Natural killer cell (primary cell): ENCODE measurements at regions not wholly inside any gene's neighbourhood (a gene's known extent, or its start where the extent isn't known, plus 50 kb on each side); places are given as distances from the start of the nearest gene placed in this dataset.

Source experiments
- ATAC-seq, 3 donors: fragments of 150-1000 bp in 2 of 3; fragments of 200-7000 bp in 1 of 3; cut with Tn5 transposase; 1 replicate in 1 of 3; 2 replicates in 2 of 3; pipeline ENCODE4 v1.10.0; 2021; ENCODE audit warnings: mild to moderate bottlenecking in 2 of 3, moderate library complexity in 2 of 3
- DNase-seq, 2 donors: peaks; one replicate each; pipeline versions ENCODE4 v3.0.0 to v3.0.0-alpha.2; 2013 to 2021; ENCODE audit warnings: mixed read lengths in 1 of 2
- H3K27ac ChIP-seq: one replicate; pipeline ENCODE4 v1.5.1; 2013; ENCODE audit warnings: mild to moderate bottlenecking, low read length
- H3K27me3 ChIP-seq: one replicate; pipeline ENCODE4 v1.6.1; 2013; ENCODE audit warnings: low read length; ENCODE audit not compliant: control insufficient read depth, insufficient read depth
- H3K36me3 ChIP-seq: one replicate; pipeline ENCODE4 v1.6.1; 2013; ENCODE audit warnings: low read length; ENCODE audit not compliant: control insufficient read depth, insufficient read depth
- H3K4me1 ChIP-seq: one replicate; pipeline ENCODE4 v1.6.1; 2013; ENCODE audit warnings: low read length; ENCODE audit not compliant: control insufficient read depth, insufficient read depth
- H3K4me3 ChIP-seq: one replicate; pipeline ENCODE4 v1.5.1; 2013; ENCODE audit warnings: low read length
- H3K9me3 ChIP-seq: one replicate; pipeline ENCODE4 v1.6.1; 2013; ENCODE audit warnings: low read length; ENCODE audit not compliant: control insufficient read depth, insufficient read depth
- H3K27ac Mint-ChIP-seq, 2 donors: one replicate each; pipeline ENCODE4 v1.8.0; 2022; ENCODE audit warnings: mild to moderate bottlenecking in 2 of 2, mixed read lengths in 2 of 2, moderate library complexity in 1 of 2
- H3K27me3 Mint-ChIP-seq, 2 donors: one replicate each; pipeline ENCODE4 v1.8.0; 2022; ENCODE audit warnings: low read depth in 2 of 2, mixed read lengths in 2 of 2
- H3K36me3 Mint-ChIP-seq: one replicate; pipeline ENCODE4 v1.8.0; 2022; ENCODE audit warnings: mixed read lengths
- H3K4me1 Mint-ChIP-seq, 2 donors: one replicate each; pipeline ENCODE4 v1.8.0; 2022; ENCODE audit warnings: mixed read lengths in 2 of 2
- H3K4me3 Mint-ChIP-seq: one replicate; pipeline ENCODE4 v1.8.0; 2022; ENCODE audit warnings: mild to moderate bottlenecking, moderate library complexity, mixed read lengths
- H3K9me3 Mint-ChIP-seq, 2 donors: one replicate each; pipeline ENCODE4 v1.8.0; 2022; ENCODE audit warnings: mixed read lengths in 2 of 2
- WGBS: methylation state at CpG from one replicate; pipeline ENCODE4 v1.1.7; 2013; ENCODE audit warnings: missing lambda C conversion rate; ENCODE audit not compliant: insufficient coverage; 5-methylcytosine and 5-hydroxymethylcytosine counted together
- intact Hi-C: fragments of 100-400 bp; cut with micrococcal nuclease; formaldehyde crosslinking; loops from one replicate; pipeline ENCODE4 v1.14.2; 2022
- TF ChIP-seq, protein P1 (sequence below): fragments of 200-600 bp; IDR thresholded peaks from one replicate; pipeline ENCODE4 v1.8.0; 2022; ENCODE audit warnings: antibody characterized with exemption

DNA sequence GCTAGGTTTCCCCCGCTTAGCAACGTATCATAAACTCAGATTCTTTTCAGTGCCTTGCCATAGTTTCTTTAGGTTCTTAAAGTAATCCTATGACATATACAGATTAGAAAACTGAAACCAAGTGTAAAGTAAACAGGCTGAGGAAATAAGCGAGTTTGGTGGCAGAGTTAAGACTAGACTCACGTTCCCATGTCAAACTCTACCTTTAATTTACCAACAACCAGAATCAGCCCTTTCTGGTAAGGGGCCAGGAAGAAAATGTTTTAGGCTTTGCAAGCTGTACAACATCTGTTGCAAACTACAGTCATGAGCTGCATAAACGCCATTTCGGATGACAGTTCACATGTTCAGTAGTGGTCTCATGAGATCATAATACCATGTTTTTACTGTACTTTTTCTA, 128.0 kb upstream of the PRICKLE2 start:
- no peaks in the 10 kb centered on the region for H3K27me3 Mint-ChIP-seq
- H3K4me3 ChIP-seq: no peak overlapping the region
- no peaks in the 10 kb centered on the region for H3K36me3 Mint-ChIP-seq
- H3K4me3 Mint-ChIP-seq: no peak overlapping the region
- no peak for ATAC-seq
- no peak overlapping the region for H3K27ac ChIP-seq
- no peak for DNase-seq
- TF ChIP-seq, protein P1, sequence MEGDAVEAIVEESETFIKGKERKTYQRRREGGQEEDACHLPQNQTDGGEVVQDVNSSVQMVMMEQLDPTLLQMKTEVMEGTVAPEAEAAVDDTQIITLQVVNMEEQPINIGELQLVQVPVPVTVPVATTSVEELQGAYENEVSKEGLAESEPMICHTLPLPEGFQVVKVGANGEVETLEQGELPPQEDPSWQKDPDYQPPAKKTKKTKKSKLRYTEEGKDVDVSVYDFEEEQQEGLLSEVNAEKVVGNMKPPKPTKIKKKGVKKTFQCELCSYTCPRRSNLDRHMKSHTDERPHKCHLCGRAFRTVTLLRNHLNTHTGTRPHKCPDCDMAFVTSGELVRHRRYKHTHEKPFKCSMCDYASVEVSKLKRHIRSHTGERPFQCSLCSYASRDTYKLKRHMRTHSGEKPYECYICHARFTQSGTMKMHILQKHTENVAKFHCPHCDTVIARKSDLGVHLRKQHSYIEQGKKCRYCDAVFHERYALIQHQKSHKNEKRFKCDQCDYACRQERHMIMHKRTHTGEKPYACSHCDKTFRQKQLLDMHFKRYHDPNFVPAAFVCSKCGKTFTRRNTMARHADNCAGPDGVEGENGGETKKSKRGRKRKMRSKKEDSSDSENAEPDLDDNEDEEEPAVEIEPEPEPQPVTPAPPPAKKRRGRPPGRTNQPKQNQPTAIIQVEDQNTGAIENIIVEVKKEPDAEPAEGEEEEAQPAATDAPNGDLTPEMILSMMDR: no peak
- no peaks in the 10 kb centered on the region for H3K4me1 ChIP-seq
- H3K27ac Mint-ChIP-seq: no peak overlapping the region
- no peaks in the 10 kb centered on the region for H3K36me3 ChIP-seq
- peaks cover 2 to 3% of the 10 kb centered on the region in 2 donors for H3K9me3 Mint-ChIP-seq
- no peaks in the 10 kb centered on the region for H3K4me1 Mint-ChIP-seq
- 96% methylated on average over 5 of the region's 6 CpGs for WGBS
- intact Hi-C loops: no loop called here
- H3K27me3 ChIP-seq: no peaks in the 10 kb centered on the region
- H3K9me3 ChIP-seq: no peaks in the 10 kb centered on the region

DNA sequence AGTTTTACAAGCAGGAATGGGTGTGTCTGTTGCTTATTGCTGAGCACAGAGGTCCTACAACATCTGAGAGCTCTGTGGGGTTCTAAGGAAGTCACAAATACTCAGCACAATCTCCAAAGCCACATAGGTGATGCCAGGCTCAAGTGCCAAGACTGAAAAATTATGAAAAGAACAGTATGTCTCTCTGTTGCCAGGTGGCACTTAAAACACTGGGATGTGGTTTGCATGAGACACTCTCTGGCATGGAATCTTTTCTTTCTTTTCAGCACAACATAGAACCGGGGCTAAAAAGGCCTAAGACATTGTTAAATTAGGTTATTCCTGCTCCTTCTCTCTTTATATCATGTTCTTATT, 127.3 kb upstream of the PRICKLE2 start:
- H3K36me3 Mint-ChIP-seq: no peaks in the 10 kb centered on the region
- TF ChIP-seq, protein P1: no peak
- Histone ChIP-seq H3K36me3 (no peaks in the 10 kb centered on the region), H3K27ac (no peak overlapping the region), H3K4me3 (no peak overlapping the region), H3K27me3 (no peaks in the 10 kb centered on the region), H3K4me1 (no peaks in the 10 kb centered on the region), H3K9me3 (no peaks in the 10 kb centered on the region)
- no peak overlapping the region for H3K4me3 Mint-ChIP-seq
- no peak for DNase-seq
- H3K9me3 Mint-ChIP-seq: peaks cover 3% of the 10 kb centered on the region in 2 donors
- no peak overlapping the region for H3K27ac Mint-ChIP-seq
- intact Hi-C loops: no loop called here
- 88% methylated on average over 1 of the region's 1 CpG for WGBS
- no peaks in the 10 kb centered on the region for H3K27me3 Mint-ChIP-seq
- H3K4me1 Mint-ChIP-seq: no peaks in the 10 kb centered on the region
- ATAC-seq: no peak

GRCh38 chr3:64351713-64352638, 126.7 kb upstream of the PRICKLE2 start:
- WGBS: 87% methylated on average over 7 of the region's 7 CpGs
- Histone ChIP-seq H3K4me1 (no peaks in the 10 kb centered on the region), H3K4me3 (no peak overlapping the region), H3K27me3 (no peaks in the 10 kb centered on the region), H3K27ac (no peak overlapping the region), H3K36me3 (no peaks in the 10 kb centered on the region), H3K9me3 (no peaks in the 10 kb centered on the region)
- ATAC-seq: no peak
- no peaks in the 10 kb centered on the region for H3K27me3 Mint-ChIP-seq
- intact Hi-C loops: no loop called here
- H3K9me3 Mint-ChIP-seq: peaks cover 2 to 3% of the 10 kb centered on the region in 2 donors
- H3K4me3 Mint-ChIP-seq: no peak overlapping the region
- no peaks in the 10 kb centered on the region for H3K4me1 Mint-ChIP-seq
- no peak overlapping the region for H3K27ac Mint-ChIP-seq
- H3K36me3 Mint-ChIP-seq: no peaks in the 10 kb centered on the region
- TF ChIP-seq, protein P1: no peak
- no peak for DNase-seq

- no CpG with 5 or more reads among the region's 6 CpGs for WGBS
- H3K9me3 ChIP-seq: no peaks in the 10 kb centered on the region
- DNase-seq (no peak), ATAC-seq (no peak)
- Mint-ChIP-seq H3K4me1 (no peaks in the 10 kb centered on the region), H3K27ac (no peak overlapping the region), H3K9me3 (peaks cover 7 to 8% of the 10 kb centered on the region in 2 donors), H3K27me3 (no peaks in the 10 kb centered on the region), H3K4me3 (no peak overlapping the region), H3K36me3 (no peaks in the 10 kb centered on the region)
- H3K36me3 ChIP-seq: no peaks in the 10 kb centered on the region
- TF ChIP-seq, protein P1: no peak
- H3K27ac ChIP-seq: no peak overlapping the region
- no peaks in the 10 kb centered on the region for H3K4me1 ChIP-seq
- no peaks in the 10 kb centered on the region for H3K27me3 ChIP-seq
- H3K4me3 ChIP-seq: no peak overlapping the region
- intact Hi-C loops: no loop called here
These were observed 124.3 kb upstream of the PRICKLE2 start for GRCh38 chr3:64349551-64349950.
